Neural cell (in vitro differentiated cells): ENCODE measurements at regions not wholly inside any gene's neighbourhood (a gene's known extent, or its start where the extent isn't known, plus 50 kb on each side); places are given as distances from the start of the nearest gene placed in this dataset.

ENCODE experiments used
- H2AFZ ChIP-seq: fragments of 200-600, 300-800 bp; sonication (generic), shearing (Covaris generic); 2 replicates; pipeline ENCODE4 v1.6.0; 2014; ENCODE audit warnings: low read depth, mild to moderate bottlenecking, antibody characterized with exemption, low read length, moderate library complexity
- H3F3A ChIP-seq: fragments of 200-600 bp; shearing (Covaris generic); 2 replicates; pipeline ENCODE4 v1.6.1; 2016; ENCODE audit warnings: mild to moderate bottlenecking, moderate library complexity, mixed read lengths, antibody characterized with exemption, low read length; ENCODE audit not compliant: insufficient read depth, poor library complexity, severe bottlenecking
- H3K27ac ChIP-seq: fragments of 200-600, 300-800 bp; sonication (generic), shearing (Covaris generic); 2 replicates; pipeline ENCODE4 v1.5.1; 2014; ENCODE audit warnings: mild to moderate bottlenecking, low read length, moderate library complexity
- H3K27me3 ChIP-seq: fragments of 300-800, 200-600 bp; sonication (generic), shearing (Covaris generic); 2 replicates; pipeline ENCODE4 v1.6.0; 2014; ENCODE audit warnings: mild to moderate bottlenecking, low read depth, low read length, moderate library complexity; ENCODE audit not compliant: insufficient read depth
- H3K36me3 ChIP-seq: fragments of 300-800, 200-600 bp; sonication (generic), shearing (Covaris generic); 2 replicates; pipeline ENCODE4 v1.5.1; 2014; ENCODE audit warnings: mild to moderate bottlenecking, antibody characterized with exemption, low read length, moderate library complexity; ENCODE audit not compliant: insufficient read depth
- H3K4me2 ChIP-seq: fragments of 300-800, 200-600 bp; sonication (generic), shearing (Covaris generic); 2 replicates; pipeline ENCODE4 v1.6.0; 2014; ENCODE audit warnings: mild to moderate bottlenecking, low read length
- H3K4me3 ChIP-seq: fragments of 300-800, 200-600 bp; sonication (generic), shearing (Covaris generic); 2 replicates; pipeline ENCODE4 v1.5.1; 2014; ENCODE audit warnings: mild to moderate bottlenecking, low read length, moderate library complexity
- H3K79me2 ChIP-seq: fragments of 200-600 bp; shearing (Covaris generic); replicated peaks from 2 replicates; pipeline ENCODE4 v1.6.0; 2014; ENCODE audit warnings: mild to moderate bottlenecking, low read length, moderate library complexity; ENCODE audit not compliant: insufficient read depth
- H3K9ac ChIP-seq: fragments of 300-800, 200-600 bp; sonication (generic), shearing (Covaris generic); 2 replicates; pipeline ENCODE4 v1.6.1; 2016; ENCODE audit warnings: mild to moderate bottlenecking, low read length, mixed read lengths
- H3K9me2 ChIP-seq: fragments of 200-600 bp; shearing (Covaris generic); 2 replicates; pipeline ENCODE4 v1.6.1; 2016; ENCODE audit warnings: mild to moderate bottlenecking, low read length, mixed read lengths; ENCODE audit not compliant: insufficient read depth
- H3K9me3 ChIP-seq: fragments of 200-600, 300-800 bp; sonication (generic), shearing (Covaris generic); 2 replicates; pipeline ENCODE4 v1.6.1; 2016; ENCODE audit warnings: mild to moderate bottlenecking, mixed run types, low read length, moderate library complexity, mixed read lengths
- H4K20me1 ChIP-seq: fragments of 200-600 bp; shearing (Covaris generic); 2 replicates; pipeline ENCODE4 v1.6.1; 2016; ENCODE audit warnings: mild to moderate bottlenecking, mixed run types; ENCODE audit not compliant: insufficient read depth
- EP300 ChIP-seq: fragments of 450-650 bp; conservative IDR thresholded peaks from 2 replicates; pipeline ENCODE4 v1.6.1; 2014; ENCODE audit warnings: antibody characterized with exemption, mild to moderate bottlenecking, moderate library complexity; ENCODE audit not compliant: poor library complexity, severe bottlenecking
- EZH2 ChIP-seq: fragments of 200-600, 300-800 bp; shearing (Covaris generic), sonication (generic); IDR thresholded peaks from 2 replicates; pipeline ENCODE4 v1.6.1; 2014; ENCODE audit warnings: antibody characterized with exemption, low read length, borderline replicate concordance, mild to moderate bottlenecking; ENCODE audit not compliant: insufficient read depth, poor library complexity, severe bottlenecking
- MXI1 ChIP-seq: fragments of 450-650 bp; conservative IDR thresholded peaks from 2 replicates; pipeline ENCODE4 v1.6.1; 2014; ENCODE audit warnings: antibody characterized with exemption, mild to moderate bottlenecking; ENCODE audit not compliant: poor library complexity, severe bottlenecking
- POLR2AphosphoS5 ChIP-seq: IDR thresholded peaks from 2 replicates; pipeline ENCODE4 v1.6.1; 2012
- RAD21 ChIP-seq: fragments of 450-650 bp; conservative IDR thresholded peaks from 2 replicates; pipeline ENCODE4 v1.6.1; 2014; ENCODE audit warnings: antibody characterized with exemption, mild to moderate bottlenecking, moderate library complexity
- SMC3 ChIP-seq: fragments of 450-650 bp; conservative IDR thresholded peaks from 2 replicates; pipeline ENCODE4 v1.6.1; 2014; ENCODE audit warnings: antibody characterized with exemption, mild to moderate bottlenecking, moderate library complexity; ENCODE audit not compliant: poor library complexity
- TAF1 ChIP-seq: IDR thresholded peaks from 2 replicates; pipeline ENCODE4 v1.6.1; 2012; ENCODE audit warnings: low read depth
- TF ChIP-seq, protein P1 (sequence below): IDR thresholded peaks from 2 replicates; pipeline ENCODE4 v1.6.1; 2012; ENCODE audit warnings: borderline replicate concordance
- TF ChIP-seq, protein P2 (sequence below): fragments of 450-650 bp; IDR thresholded peaks from 2 replicates; pipeline ENCODE4 v1.5.1; 2014; ENCODE audit warnings: antibody characterized with exemption, mild to moderate bottlenecking, moderate library complexity; ENCODE audit not compliant: poor library complexity, severe bottlenecking

DNA sequence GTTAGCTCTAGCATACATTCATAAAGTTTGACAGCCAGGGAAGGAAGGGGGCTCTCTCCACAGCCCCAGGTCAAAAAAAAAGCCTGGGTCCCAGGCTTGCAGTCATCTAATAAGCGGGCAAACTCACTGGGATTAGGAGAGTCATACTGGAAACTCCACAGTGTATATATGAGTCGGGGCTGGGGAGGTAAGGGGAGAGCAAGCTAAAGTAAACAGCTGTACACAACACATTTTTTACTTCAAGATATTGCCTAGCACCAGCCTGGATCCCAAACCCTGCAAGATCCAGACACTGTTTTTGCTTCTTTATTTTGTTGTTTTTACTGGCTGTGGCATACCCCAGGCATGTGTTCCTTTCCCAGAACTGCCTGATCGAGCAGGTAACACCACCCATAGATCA lies 291.3 kb upstream of the TANK start:
- Histone ChIP-seq H3K36me3 (no peaks in the 10 kb centered on the region), H4K20me1 (no peaks in the 10 kb centered on the region), H3K4me3 (no peak overlapping the region), H3K79me2 (no peaks in the 10 kb centered on the region), H3K27me3 (no peaks in the 10 kb centered on the region), H3K4me2 (no peak overlapping the region), H3K9me3 (no peaks in the 10 kb centered on the region), H3F3A (no peaks in the 10 kb centered on the region), H2AFZ (no peak overlapping the region), H3K9ac (no peak overlapping the region), H3K27ac (no peak overlapping the region), H3K9me2 (no peaks in the 10 kb centered on the region)
- TF ChIP-seq EZH2, result no peak
- no peak for TF ChIP-seq EP300
- no peak for TF ChIP-seq POLR2AphosphoS5
- no peak for TF ChIP-seq MXI1
- TF ChIP-seq, protein P1, sequence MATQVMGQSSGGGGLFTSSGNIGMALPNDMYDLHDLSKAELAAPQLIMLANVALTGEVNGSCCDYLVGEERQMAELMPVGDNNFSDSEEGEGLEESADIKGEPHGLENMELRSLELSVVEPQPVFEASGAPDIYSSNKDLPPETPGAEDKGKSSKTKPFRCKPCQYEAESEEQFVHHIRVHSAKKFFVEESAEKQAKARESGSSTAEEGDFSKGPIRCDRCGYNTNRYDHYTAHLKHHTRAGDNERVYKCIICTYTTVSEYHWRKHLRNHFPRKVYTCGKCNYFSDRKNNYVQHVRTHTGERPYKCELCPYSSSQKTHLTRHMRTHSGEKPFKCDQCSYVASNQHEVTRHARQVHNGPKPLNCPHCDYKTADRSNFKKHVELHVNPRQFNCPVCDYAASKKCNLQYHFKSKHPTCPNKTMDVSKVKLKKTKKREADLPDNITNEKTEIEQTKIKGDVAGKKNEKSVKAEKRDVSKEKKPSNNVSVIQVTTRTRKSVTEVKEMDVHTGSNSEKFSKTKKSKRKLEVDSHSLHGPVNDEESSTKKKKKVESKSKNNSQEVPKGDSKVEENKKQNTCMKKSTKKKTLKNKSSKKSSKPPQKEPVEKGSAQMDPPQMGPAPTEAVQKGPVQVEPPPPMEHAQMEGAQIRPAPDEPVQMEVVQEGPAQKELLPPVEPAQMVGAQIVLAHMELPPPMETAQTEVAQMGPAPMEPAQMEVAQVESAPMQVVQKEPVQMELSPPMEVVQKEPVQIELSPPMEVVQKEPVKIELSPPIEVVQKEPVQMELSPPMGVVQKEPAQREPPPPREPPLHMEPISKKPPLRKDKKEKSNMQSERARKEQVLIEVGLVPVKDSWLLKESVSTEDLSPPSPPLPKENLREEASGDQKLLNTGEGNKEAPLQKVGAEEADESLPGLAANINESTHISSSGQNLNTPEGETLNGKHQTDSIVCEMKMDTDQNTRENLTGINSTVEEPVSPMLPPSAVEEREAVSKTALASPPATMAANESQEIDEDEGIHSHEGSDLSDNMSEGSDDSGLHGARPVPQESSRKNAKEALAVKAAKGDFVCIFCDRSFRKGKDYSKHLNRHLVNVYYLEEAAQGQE, result no peak
- TF ChIP-seq SMC3, result no peak
- TF ChIP-seq, protein P2, sequence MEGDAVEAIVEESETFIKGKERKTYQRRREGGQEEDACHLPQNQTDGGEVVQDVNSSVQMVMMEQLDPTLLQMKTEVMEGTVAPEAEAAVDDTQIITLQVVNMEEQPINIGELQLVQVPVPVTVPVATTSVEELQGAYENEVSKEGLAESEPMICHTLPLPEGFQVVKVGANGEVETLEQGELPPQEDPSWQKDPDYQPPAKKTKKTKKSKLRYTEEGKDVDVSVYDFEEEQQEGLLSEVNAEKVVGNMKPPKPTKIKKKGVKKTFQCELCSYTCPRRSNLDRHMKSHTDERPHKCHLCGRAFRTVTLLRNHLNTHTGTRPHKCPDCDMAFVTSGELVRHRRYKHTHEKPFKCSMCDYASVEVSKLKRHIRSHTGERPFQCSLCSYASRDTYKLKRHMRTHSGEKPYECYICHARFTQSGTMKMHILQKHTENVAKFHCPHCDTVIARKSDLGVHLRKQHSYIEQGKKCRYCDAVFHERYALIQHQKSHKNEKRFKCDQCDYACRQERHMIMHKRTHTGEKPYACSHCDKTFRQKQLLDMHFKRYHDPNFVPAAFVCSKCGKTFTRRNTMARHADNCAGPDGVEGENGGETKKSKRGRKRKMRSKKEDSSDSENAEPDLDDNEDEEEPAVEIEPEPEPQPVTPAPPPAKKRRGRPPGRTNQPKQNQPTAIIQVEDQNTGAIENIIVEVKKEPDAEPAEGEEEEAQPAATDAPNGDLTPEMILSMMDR, result no peak
- no peak for TF ChIP-seq TAF1
- TF ChIP-seq RAD21, result no peak

DNA sequence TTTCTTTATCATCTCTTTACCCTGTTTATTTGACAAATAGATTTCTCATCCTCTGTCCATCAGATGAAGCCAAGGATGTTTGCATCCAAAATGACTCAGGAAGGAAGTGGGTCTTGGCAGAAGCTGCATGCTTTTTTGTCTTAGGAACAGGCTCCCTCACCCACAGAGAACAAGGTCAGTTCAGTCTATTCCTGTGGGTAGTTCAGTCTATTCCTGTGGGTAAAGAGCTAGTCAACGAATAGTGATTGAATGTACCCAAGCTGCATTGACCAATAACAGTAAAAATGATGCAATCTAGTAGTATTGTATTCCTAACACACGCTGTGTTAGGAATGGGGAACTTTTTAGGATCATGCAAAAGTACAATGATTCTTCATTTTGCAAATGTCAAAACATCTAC lies 290.8 kb upstream of the TANK start:
- Histone ChIP-seq H3K4me3 (no peak overlapping the region), H3K36me3 (no peaks in the 10 kb centered on the region), H4K20me1 (no peaks in the 10 kb centered on the region), H3K9me2 (no peaks in the 10 kb centered on the region), H3F3A (no peaks in the 10 kb centered on the region), H3K9ac (no peak overlapping the region), H3K79me2 (no peaks in the 10 kb centered on the region), H3K27ac (no peak overlapping the region), H3K27me3 (no peaks in the 10 kb centered on the region), H3K9me3 (no peaks in the 10 kb centered on the region), H2AFZ (no peak overlapping the region), H3K4me2 (no peak overlapping the region)
- TF ChIP-seq RAD21 (no peak), MXI1 (no peak), TAF1 (no peak), EZH2 (no peak), POLR2AphosphoS5 (no peak), EP300 (no peak), SMC3 (no peak)
- TF ChIP-seq, protein P1, result no peak
- TF ChIP-seq, protein P2, result no peak
